ENCODE measurements at regions not wholly inside any gene's neighbourhood (a gene's known extent, or its start where the extent isn't known, plus 50 kb on each side); places are given as distances from the start of the nearest gene placed in this dataset.

GRCh38 chr2:217743407-217743806 lies 259.4 kb downstream of the TNS1 start:
- Histone ChIP-seq H3K36me3 (ENCODE audit: control insufficient read depth, low read length) (no peaks in the 10 kb centered on the region), H3K27me3 (ENCODE audit: control insufficient read depth, low read length) (0 out of 2 replicates have a peak, but pooled peaks cover 3% of the 10 kb centered on the region), H3F3A (ENCODE audit: control insufficient read depth, insufficient read depth) (no peaks in the 10 kb centered on the region), H3K4me3 (ENCODE audit: low read length) (no peak overlapping the region), H3K9me2 (replicated peaks; ENCODE audit: control insufficient read depth, low read length) (no peaks in the 10 kb centered on the region), H3K4me2 (ENCODE audit: low read length) (no peak overlapping the region), H3K9me3 (ENCODE audit: control insufficient read depth, insufficient read depth, low read length) (no peaks in the 10 kb centered on the region), H4K20me1 (ENCODE audit: control insufficient read depth, insufficient read depth, low read depth, low read length) (no peaks in the 10 kb centered on the region), H3K27ac (ENCODE audit: low read depth, low read length) (no peak overlapping the region), H3K4me1 (ENCODE audit: control insufficient read depth, low read length) (no peaks in the 10 kb centered on the region), H3K79me2 (ENCODE audit: control insufficient read depth, low read length) (no peaks in the 10 kb centered on the region)
- no peak for TF ChIP-seq EZH2phosphoT487 (IDR thresholded peaks at IDR 0.05; ENCODE audit: borderline replicate concordance, low read length)
- TF ChIP-seq, protein P1, sequence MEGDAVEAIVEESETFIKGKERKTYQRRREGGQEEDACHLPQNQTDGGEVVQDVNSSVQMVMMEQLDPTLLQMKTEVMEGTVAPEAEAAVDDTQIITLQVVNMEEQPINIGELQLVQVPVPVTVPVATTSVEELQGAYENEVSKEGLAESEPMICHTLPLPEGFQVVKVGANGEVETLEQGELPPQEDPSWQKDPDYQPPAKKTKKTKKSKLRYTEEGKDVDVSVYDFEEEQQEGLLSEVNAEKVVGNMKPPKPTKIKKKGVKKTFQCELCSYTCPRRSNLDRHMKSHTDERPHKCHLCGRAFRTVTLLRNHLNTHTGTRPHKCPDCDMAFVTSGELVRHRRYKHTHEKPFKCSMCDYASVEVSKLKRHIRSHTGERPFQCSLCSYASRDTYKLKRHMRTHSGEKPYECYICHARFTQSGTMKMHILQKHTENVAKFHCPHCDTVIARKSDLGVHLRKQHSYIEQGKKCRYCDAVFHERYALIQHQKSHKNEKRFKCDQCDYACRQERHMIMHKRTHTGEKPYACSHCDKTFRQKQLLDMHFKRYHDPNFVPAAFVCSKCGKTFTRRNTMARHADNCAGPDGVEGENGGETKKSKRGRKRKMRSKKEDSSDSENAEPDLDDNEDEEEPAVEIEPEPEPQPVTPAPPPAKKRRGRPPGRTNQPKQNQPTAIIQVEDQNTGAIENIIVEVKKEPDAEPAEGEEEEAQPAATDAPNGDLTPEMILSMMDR (IDR thresholded peaks at IDR 0.05; ENCODE audit: low read depth, low read length, poor library complexity, severe bottlenecking), result no peak

GRCh38 chr2:217742841-217743240 lies 260.0 kb downstream of the TNS1 start:
- H3K9me2 ChIP-seq (replicated peaks; ENCODE audit: control insufficient read depth, low read length), result no peaks in the 10 kb centered on the region
- no peak overlapping the region for H3K4me3 ChIP-seq (ENCODE audit: low read length)
- H3K36me3 ChIP-seq (ENCODE audit: control insufficient read depth, low read length), result no peaks in the 10 kb centered on the region
- no peak overlapping the region for H3K27ac ChIP-seq (ENCODE audit: low read depth, low read length)
- H4K20me1 ChIP-seq (ENCODE audit: control insufficient read depth, insufficient read depth, low read depth, low read length), result no peaks in the 10 kb centered on the region
- H3K9me3 ChIP-seq (ENCODE audit: control insufficient read depth, insufficient read depth, low read length), result no peaks in the 10 kb centered on the region
- H3K4me1 ChIP-seq (ENCODE audit: control insufficient read depth, low read length), result no peaks in the 10 kb centered on the region
- H3K27me3 ChIP-seq (ENCODE audit: control insufficient read depth, low read length), result 0 out of 2 replicates have a peak, but pooled peaks cover 7% of the 10 kb centered on the region
- TF ChIP-seq, protein P1 (IDR thresholded peaks at IDR 0.05; ENCODE audit: low read depth, low read length, poor library complexity, severe bottlenecking), result no peak
- TF ChIP-seq EZH2phosphoT487 (IDR thresholded peaks at IDR 0.05; ENCODE audit: borderline replicate concordance, low read length), result no peak
- H3K79me2 ChIP-seq (ENCODE audit: control insufficient read depth, low read length), result no peaks in the 10 kb centered on the region
- no peak overlapping the region for H3K4me2 ChIP-seq (ENCODE audit: low read length)
- H3F3A ChIP-seq (ENCODE audit: control insufficient read depth, insufficient read depth), result no peaks in the 10 kb centered on the region

DNA sequence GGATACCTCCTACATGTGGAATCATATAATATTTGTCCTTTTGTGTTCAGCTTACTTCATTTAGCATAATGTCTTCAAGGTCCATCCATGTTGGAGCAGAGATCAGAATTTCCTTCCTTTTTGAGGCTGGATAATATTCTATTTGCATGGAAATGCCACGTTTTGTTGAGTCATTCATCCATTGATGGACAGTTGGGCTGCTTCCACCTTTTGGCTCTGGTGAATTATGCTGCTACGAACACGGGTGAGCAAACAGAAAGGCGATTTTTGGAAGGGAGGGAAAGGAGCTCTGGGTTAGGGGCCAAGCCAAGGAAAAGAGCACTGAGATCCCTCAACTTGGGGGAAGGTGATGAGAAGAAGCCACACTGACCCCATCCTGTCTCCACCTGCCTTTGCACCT lies 260.5 kb downstream of the TNS1 start:
- H3K36me3 ChIP-seq (ENCODE audit: control insufficient read depth, low read length), result no peaks in the 10 kb centered on the region
- TF ChIP-seq, protein P1 (IDR thresholded peaks at IDR 0.05; ENCODE audit: low read depth, low read length, poor library complexity, severe bottlenecking), result no peak
- TF ChIP-seq EZH2phosphoT487 (IDR thresholded peaks at IDR 0.05; ENCODE audit: borderline replicate concordance, low read length), result no peak
- H3K27ac ChIP-seq (ENCODE audit: low read depth, low read length), result no peak overlapping the region

More for the DNA sequence above, 260.5 kb downstream of the TNS1 start:
- H3K9me2 ChIP-seq (replicated peaks; ENCODE audit: control insufficient read depth, low read length), result no peaks in the 10 kb centered on the region
- H3K4me1 ChIP-seq (ENCODE audit: control insufficient read depth, low read length), result no peaks in the 10 kb centered on the region
- no peak overlapping the region for H3K4me2 ChIP-seq (ENCODE audit: low read length)
- H4K20me1 ChIP-seq (ENCODE audit: control insufficient read depth, insufficient read depth, low read depth, low read length), result no peaks in the 10 kb centered on the region
- no peaks in the 10 kb centered on the region for H3F3A ChIP-seq (ENCODE audit: control insufficient read depth, insufficient read depth)
- H3K9me3 ChIP-seq (ENCODE audit: control insufficient read depth, insufficient read depth, low read length), result no peaks in the 10 kb centered on the region
- 0 out of 2 replicates have a peak, but pooled peaks cover 7% of the 10 kb centered on the region for H3K27me3 ChIP-seq (ENCODE audit: control insufficient read depth, low read length)
- H3K4me3 ChIP-seq (ENCODE audit: low read length), result no peak overlapping the region
- no peaks in the 10 kb centered on the region for H3K79me2 ChIP-seq (ENCODE audit: control insufficient read depth, low read length)

All from DOHH2 (cell line).